A549 (cell line): ENCODE measurements at regions not wholly inside any gene's neighbourhood (a gene's known extent, or its start where the extent isn't known, plus 50 kb on each side); places are given as distances from the start of the nearest gene placed in this dataset.

Experiments used
- ATAC-seq, 2 experiments: fragments of 200-7000 bp in 1 of 2; fragments of >200 bp in 1 of 2; cut with Nextera tagmentation in 1 of 2; cut with Tn5 transposase in 1 of 2; 3 replicates each; pipeline versions ENCODE4 v1.8.0 to v1.9.1; 2018 to 2020; ENCODE audit warnings: mild to moderate bottlenecking in 1 of 2, moderate library complexity in 1 of 2
- CTCF ChIA-PET: fragments of 300-600 bp; sonication (Branson Sonifier 250); formaldehyde crosslinking; extraction: SDS; loops from one replicate; lab custom pipeline; 2021; ENCODE audit warnings: antibody characterized with exemption, inconsistent platforms; lab: Yijun Ruan, JAX
- POLR2A ChIA-PET: fragments of 350-600 bp; formaldehyde crosslinking; extraction: SDS; loops from one replicate; lab custom pipeline; 2021; ENCODE audit warnings: antibody characterized with exemption, inconsistent platforms; lab: Yijun Ruan, JAX
- DNase-seq, 2 experiments: peaks; one replicate each; pipeline versions ENCODE4 v3.0.0 to v3.0.0-alpha.2; 2011 to 2016; ENCODE audit warnings: low read depth in 1 of 2, low spot score in 1 of 2
- FAIRE-seq: peaks from 2 replicates; lab custom pipeline; 2011; peaks lifted over from hg19 to GRCh38; lab: Jason Lieb, UNC
- H3K27ac ChIP-seq, 2 experiments: fragments of >200 bp; sonication (Bioruptor Twin); formaldehyde crosslinking; 3 replicates each; pipeline ENCODE4 v1.5.1; 2016 to 2017
- H3K4me1 ChIP-seq: fragments of >200 bp; sonication (Bioruptor Twin); formaldehyde crosslinking; 3 replicates; pipeline ENCODE4 v1.6.1; 2016
- H3K4me2 ChIP-seq: fragments of >200 bp; sonication (Bioruptor Twin); formaldehyde crosslinking; 3 replicates; pipeline ENCODE4 v1.6.1; 2016
- H3K4me3 ChIP-seq: fragments of >200 bp; sonication (Bioruptor Twin); formaldehyde crosslinking; 3 replicates; pipeline ENCODE4 v1.5.1; 2016
- H3K9me3 ChIP-seq: fragments of >200 bp; sonication (Bioruptor Twin); formaldehyde crosslinking; 3 replicates; pipeline ENCODE4 v1.6.1; 2016
- CBX8 ChIP-seq: fragments of 200-600 bp; sonication (generic); IDR thresholded peaks from 2 replicates; pipeline ENCODE4 v1.6.1; 2016
- CHD2 ChIP-seq: fragments of 150-350 bp; IDR thresholded peaks from 2 replicates; pipeline ENCODE4 v1.6.1; 2014; ENCODE audit warnings: low read length; ENCODE audit not compliant: partially characterized antibody
- EHF ChIP-seq: fragments of 250-450 bp; sonication (Bioruptor Pico); IDR thresholded peaks from 2 replicates; pipeline ENCODE4 v1.5.0; 2020; ENCODE audit warnings: mild to moderate bottlenecking
- GATA3 ChIP-seq: IDR thresholded peaks from 2 replicates; pipeline ENCODE4 v1.6.1; 2012; ENCODE audit warnings: borderline replicate concordance
- HEYL ChIP-seq: fragments of 250-450 bp; sonication (Bioruptor Pico); IDR thresholded peaks from 2 replicates; pipeline ENCODE4 v1.8.0; 2021; ENCODE audit warnings: mild to moderate bottlenecking, moderate library complexity
- JUN ChIP-seq, 2 experiments: fragments of >200 bp; sonication (Bioruptor Twin); formaldehyde crosslinking; IDR thresholded peaks; 2 replicates in 1 of 2; 3 replicates in 1 of 2; pipeline ENCODE4 v1.6.1; 2016 to 2017
- JUNB ChIP-seq: fragments of >200 bp; sonication (Bioruptor Twin); formaldehyde crosslinking; IDR thresholded peaks from 2 replicates; pipeline ENCODE4 v1.6.1; 2016
- KDM1A ChIP-seq: fragments of 200-600 bp; sonication (generic); IDR thresholded peaks from 2 replicates; pipeline ENCODE4 v1.6.1; 2016; ENCODE audit warnings: low read depth, mild to moderate bottlenecking
- MAFK ChIP-seq: fragments of 450-650 bp; IDR thresholded peaks from 2 replicates; pipeline ENCODE4 v1.6.1; 2014; ENCODE audit not compliant: partially characterized antibody
- NFE2L2 ChIP-seq: fragments of 150-350 bp; conservative IDR thresholded peaks from 2 replicates; pipeline ENCODE4 v1.6.1; 2014; ENCODE audit warnings: low read length
- NR3C1 ChIP-seq: fragments of >200 bp; sonication (Bioruptor Twin); formaldehyde crosslinking; IDR thresholded peaks from 3 replicates; pipeline ENCODE4 v1.6.1; 2017
- RCOR1 ChIP-seq: fragments of 150-350 bp; IDR thresholded peaks from 2 replicates; pipeline ENCODE4 v1.6.1; 2014; ENCODE audit warnings: antibody characterized with exemption, low read length, low read depth
- RFX5 ChIP-seq: fragments of 450-650 bp; IDR thresholded peaks from 2 replicates; pipeline ENCODE4 v1.7.1; 2014; ENCODE audit warnings: antibody characterized with exemption, mild to moderate bottlenecking, moderate library complexity
- RNF2 ChIP-seq: fragments of 200-600 bp; sonication (generic); IDR thresholded peaks from 2 replicates; pipeline ENCODE4 v1.6.1; 2016; ENCODE audit warnings: low read depth, mild to moderate bottlenecking, antibody characterized with exemption, moderate library complexity, borderline replicate concordance
- TFCP2L1 ChIP-seq: fragments of 250-450 bp; sonication (Bioruptor Pico); IDR thresholded peaks from 2 replicates; pipeline ENCODE4 v1.5.0; 2021; ENCODE audit warnings: mild to moderate bottlenecking
- TP53 ChIP-seq: fragments of 250-450 bp; sonication (Bioruptor Pico); IDR thresholded peaks from 2 replicates; pipeline ENCODE4 v1.5.0; 2021; ENCODE audit warnings: mild to moderate bottlenecking, moderate library complexity
- ZC3H11A ChIP-seq: fragments of 450-650 bp; IDR thresholded peaks from 2 replicates; pipeline ENCODE4 v1.6.1; 2014; ENCODE audit warnings: antibody characterized with exemption, mild to moderate bottlenecking
- ZFP36 ChIP-seq: fragments of 450-650 bp; IDR thresholded peaks from 2 replicates; pipeline ENCODE4 v1.6.1; 2014; ENCODE audit warnings: borderline replicate concordance; ENCODE audit not compliant: partially characterized antibody
- ZNF302 ChIP-seq: fragments of 250-450 bp; sonication (Bioruptor Pico); IDR thresholded peaks from 2 replicates; pipeline ENCODE4 v1.9.0; 2021; ENCODE audit warnings: inconsistent platforms, mild to moderate bottlenecking, moderate library complexity
- ZSCAN20 ChIP-seq: fragments of 250-450 bp; sonication (Bioruptor Pico); IDR thresholded peaks from 2 replicates; pipeline ENCODE4 v1.8.0; 2022; ENCODE audit warnings: mild to moderate bottlenecking, moderate library complexity
- WGBS: methylation state at CpG from one replicate; pipeline ENCODE4 v1.1.6; 2017; ENCODE audit errors: missing lambda C conversion rate; 5-methylcytosine and 5-hydroxymethylcytosine counted together
- TF ChIP-seq, protein P1 (sequence below): fragments of 450-650 bp; IDR thresholded peaks from 2 replicates; pipeline ENCODE4 v1.6.1; 2014; ENCODE audit warnings: antibody characterized with exemption
- TF ChIP-seq, protein P2 (sequence below): fragments of 250-450 bp; sonication (Bioruptor Pico); IDR thresholded peaks from 2 replicates; pipeline ENCODE4 v1.5.0; 2020; ENCODE audit warnings: low read depth, mild to moderate bottlenecking, moderate library complexity
- TF ChIP-seq, protein P3 (sequence below): fragments of 250-450 bp; sonication (Bioruptor Pico); IDR thresholded peaks from 2 replicates; pipeline ENCODE4 v1.5.0; 2021; ENCODE audit warnings: mild to moderate bottlenecking, moderate library complexity, borderline replicate concordance
- TF ChIP-seq, protein P4 (sequence below): IDR thresholded peaks from 2 replicates; pipeline ENCODE4 v1.6.1; 2012; ENCODE audit warnings: low read depth, borderline replicate concordance
- TF ChIP-seq, protein P5 (sequence below): fragments of 150-350 bp; IDR thresholded peaks from 2 replicates; pipeline ENCODE4 v1.6.1; 2014; ENCODE audit warnings: low read depth, mild to moderate bottlenecking, low read length
- TF ChIP-seq, protein P6 (sequence below): fragments of >200 bp; sonication (Bioruptor Twin); formaldehyde crosslinking; IDR thresholded peaks from 3 replicates; pipeline ENCODE4 v1.6.1; 2016

DNA sequence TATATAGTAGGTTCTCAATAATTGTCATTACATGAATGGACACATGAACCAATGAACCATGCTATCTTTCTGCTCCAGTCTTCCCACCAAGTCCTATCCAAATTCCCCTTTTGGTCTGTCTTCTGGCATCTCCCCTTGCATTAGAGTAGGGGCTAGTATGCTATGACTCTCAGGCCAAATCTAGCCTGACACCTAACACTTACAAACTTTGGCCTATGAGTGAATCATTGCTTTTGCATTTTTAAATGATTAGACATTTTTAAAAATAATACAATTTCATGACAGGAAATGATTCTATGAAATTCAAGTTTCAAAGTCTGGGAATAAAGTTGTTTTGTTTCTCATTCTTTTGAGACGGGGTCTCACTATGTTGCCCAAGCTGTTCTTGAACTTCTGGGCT, 102.5 kb upstream of the MAF start:
- no peak for FAIRE-seq
- no peak for ATAC-seq
- CTCF ChIA-PET, result interaction anchor here (0.7 to 1.3 kb wide), 2 partner anchors 15 to 47 kb away, joined by 3 to 4 read pairs; no protein-coding TSS in a partner anchor

DNA sequence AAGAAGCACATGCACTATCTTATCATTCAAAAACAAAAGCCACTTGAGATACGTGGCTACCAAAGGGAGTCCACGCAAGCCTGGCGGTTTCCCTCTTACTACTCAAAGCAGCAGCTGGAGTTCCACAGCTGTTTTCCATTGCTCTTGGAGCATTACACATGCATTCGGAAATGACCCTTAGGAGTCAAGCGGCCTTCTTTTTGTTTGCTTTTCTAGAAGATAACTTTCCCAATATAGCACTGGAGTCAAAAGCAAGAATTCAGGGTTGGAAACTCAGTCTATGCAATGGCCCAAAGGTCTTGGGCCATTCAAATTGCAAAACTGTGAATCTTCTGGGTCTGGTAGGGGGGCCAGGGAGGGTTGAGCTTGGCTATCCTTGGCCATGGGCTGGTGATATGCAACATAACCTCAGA, 97.8 kb upstream of the MAF start:
- ATAC-seq (no peak), FAIRE-seq (no peak), DNase-seq (no peak)
- Histone ChIP-seq H3K4me2 (no peak overlapping the region), H3K9me3 (peaks cover 8% of the 10 kb centered on the region), H3K4me1 (no peaks in the 10 kb centered on the region), H3K27ac (no peak overlapping the region), H3K4me3 (no peak overlapping the region)
- ChIA-PET POLR2A (no interaction called here), CTCF (no interaction called here)
- TF ChIP-seq NFE2L2 (no peak), CBX8 (no peak), JUN (IDR thresholded peaks at IDR 0.05) (no peak), RCOR1 (no peak), NR3C1 (no peak), HEYL (no peak), ZSCAN20 (CRISPR knock-in tag) (no peak)
- TF ChIP-seq, protein P1, sequence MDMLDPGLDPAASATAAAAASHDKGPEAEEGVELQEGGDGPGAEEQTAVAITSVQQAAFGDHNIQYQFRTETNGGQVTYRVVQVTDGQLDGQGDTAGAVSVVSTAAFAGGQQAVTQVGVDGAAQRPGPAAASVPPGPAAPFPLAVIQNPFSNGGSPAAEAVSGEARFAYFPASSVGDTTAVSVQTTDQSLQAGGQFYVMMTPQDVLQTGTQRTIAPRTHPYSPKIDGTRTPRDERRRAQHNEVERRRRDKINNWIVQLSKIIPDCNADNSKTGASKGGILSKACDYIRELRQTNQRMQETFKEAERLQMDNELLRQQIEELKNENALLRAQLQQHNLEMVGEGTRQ, result no peak
- 59% methylated on average over 5 of the region's 5 CpGs for WGBS

More for the DNA sequence above, 102.5 kb upstream of the MAF start:
- Histone ChIP-seq H3K27ac (no peak overlapping the region), H3K4me2 (no peak overlapping the region), H3K4me1 (no peaks in the 10 kb centered on the region), H3K4me3 (no peak overlapping the region), H3K9me3 (no peaks in the 10 kb centered on the region)
- 58% methylated on average over 1 of the region's 1 CpG for WGBS
- POLR2A ChIA-PET, result interaction anchor here (0.6 kb wide), 1 partner anchor 301 kb away, joined by 4 read pairs; no protein-coding TSS in a partner anchor
- no peak for DNase-seq
- TF ChIP-seq KDM1A (no peak), ZNF302 (CRISPR knock-in tag) (no peak), TFCP2L1 (CRISPR knock-in tag) (no peak), GATA3 (no peak), JUNB (no peak), EHF (CRISPR knock-in tag) (no peak), HEYL (no peak), MAFK (no peak), TP53 (CRISPR knock-in tag) (no peak), ZC3H11A (no peak), CHD2 (no peak), RFX5 (no peak), RNF2 (no peak), ZFP36 (no peak)
- TF ChIP-seq, protein P2, sequence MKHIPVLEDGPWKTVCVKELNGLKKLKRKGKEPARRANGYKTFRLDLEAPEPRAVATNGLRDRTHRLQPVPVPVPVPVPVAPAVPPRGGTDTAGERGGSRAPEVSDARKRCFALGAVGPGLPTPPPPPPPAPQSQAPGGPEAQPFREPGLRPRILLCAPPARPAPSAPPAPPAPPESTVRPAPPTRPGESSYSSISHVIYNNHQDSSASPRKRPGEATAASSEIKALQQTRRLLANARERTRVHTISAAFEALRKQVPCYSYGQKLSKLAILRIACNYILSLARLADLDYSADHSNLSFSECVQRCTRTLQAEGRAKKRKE (CRISPR knock-in tag), result no peak
- TF ChIP-seq, protein P3, sequence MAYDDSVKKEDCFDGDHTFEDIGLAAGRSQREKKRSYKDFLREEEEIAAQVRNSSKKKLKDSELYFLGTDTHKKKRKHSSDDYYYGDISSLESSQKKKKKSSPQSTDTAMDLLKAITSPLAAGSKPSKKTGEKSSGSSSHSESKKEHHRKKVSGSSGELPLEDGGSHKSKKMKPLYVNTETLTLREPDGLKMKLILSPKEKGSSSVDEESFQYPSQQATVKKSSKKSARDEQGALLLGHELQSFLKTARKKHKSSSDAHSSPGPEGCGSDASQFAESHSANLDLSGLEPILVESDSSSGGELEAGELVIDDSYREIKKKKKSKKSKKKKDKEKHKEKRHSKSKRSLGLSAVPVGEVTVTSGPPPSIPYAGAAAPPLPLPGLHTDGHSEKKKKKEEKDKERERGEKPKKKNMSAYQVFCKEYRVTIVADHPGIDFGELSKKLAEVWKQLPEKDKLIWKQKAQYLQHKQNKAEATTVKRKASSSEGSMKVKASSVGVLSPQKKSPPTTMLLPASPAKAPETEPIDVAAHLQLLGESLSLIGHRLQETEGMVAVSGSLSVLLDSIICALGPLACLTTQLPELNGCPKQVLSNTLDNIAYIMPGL (CRISPR knock-in tag), result no peak
- TF ChIP-seq, protein P4, sequence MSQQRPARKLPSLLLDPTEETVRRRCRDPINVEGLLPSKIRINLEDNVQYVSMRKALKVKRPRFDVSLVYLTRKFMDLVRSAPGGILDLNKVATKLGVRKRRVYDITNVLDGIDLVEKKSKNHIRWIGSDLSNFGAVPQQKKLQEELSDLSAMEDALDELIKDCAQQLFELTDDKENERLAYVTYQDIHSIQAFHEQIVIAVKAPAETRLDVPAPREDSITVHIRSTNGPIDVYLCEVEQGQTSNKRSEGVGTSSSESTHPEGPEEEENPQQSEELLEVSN, result no peak
- TF ChIP-seq, protein P5, sequence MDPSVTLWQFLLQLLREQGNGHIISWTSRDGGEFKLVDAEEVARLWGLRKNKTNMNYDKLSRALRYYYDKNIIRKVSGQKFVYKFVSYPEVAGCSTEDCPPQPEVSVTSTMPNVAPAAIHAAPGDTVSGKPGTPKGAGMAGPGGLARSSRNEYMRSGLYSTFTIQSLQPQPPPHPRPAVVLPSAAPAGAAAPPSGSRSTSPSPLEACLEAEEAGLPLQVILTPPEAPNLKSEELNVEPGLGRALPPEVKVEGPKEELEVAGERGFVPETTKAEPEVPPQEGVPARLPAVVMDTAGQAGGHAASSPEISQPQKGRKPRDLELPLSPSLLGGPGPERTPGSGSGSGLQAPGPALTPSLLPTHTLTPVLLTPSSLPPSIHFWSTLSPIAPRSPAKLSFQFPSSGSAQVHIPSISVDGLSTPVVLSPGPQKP, result no peak
- TF ChIP-seq, protein P6, sequence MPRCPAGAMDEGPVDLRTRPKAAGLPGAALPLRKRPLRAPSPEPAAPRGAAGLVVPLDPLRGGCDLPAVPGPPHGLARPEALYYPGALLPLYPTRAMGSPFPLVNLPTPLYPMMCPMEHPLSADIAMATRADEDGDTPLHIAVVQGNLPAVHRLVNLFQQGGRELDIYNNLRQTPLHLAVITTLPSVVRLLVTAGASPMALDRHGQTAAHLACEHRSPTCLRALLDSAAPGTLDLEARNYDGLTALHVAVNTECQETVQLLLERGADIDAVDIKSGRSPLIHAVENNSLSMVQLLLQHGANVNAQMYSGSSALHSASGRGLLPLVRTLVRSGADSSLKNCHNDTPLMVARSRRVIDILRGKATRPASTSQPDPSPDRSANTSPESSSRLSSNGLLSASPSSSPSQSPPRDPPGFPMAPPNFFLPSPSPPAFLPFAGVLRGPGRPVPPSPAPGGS, result no peak
